ENCODE measurements at regions not wholly inside any gene's neighbourhood (a gene's known extent, or its start where the extent isn't known, plus 50 kb on each side); places are given as distances from the start of the nearest gene placed in this dataset.
"Not testable (repeated sequence)": the region's sequence is repeated elsewhere in the genome, so short reads cannot be mapped to it uniquely, and the experiment has no call there.

- DNase-seq = no peak
These were observed 146.5 kb downstream of the SPANXN1 start for GRCh38 chrX:145393702-145394235.

- DNase-seq = no peak
These were observed 147.0 kb downstream of the SPANXN1 start for GRCh38 chrX:145394344-145394743.

- DNase-seq = no peak
These were observed 149.3 kb downstream of the SPANXN1 start for GRCh38 chrX:145396612-145397011.

GRCh38 chrX:145405012-145405411, 157.7 kb downstream of the SPANXN1 start:
- DNase-seq = peak in 8 of 58 donors; percentile 0 to 14 (median 1)

- DNase-seq = no peak
These were observed 163.3 kb downstream of the SPANXN1 start for GRCh38 chrX:145410622-145411021.

GRCh38 chrX:145436211-145436610, 188.9 kb downstream of the SPANXN1 start:
- DNase-seq = not testable (repeated sequence)

- no peak for DNase-seq
These were observed 217.3 kb downstream of the SPANXN1 start for GRCh38 chrX:145464650-145465049.

- DNase-seq = no peak
These were observed 228.4 kb downstream of the SPANXN1 start for GRCh38 chrX:145475725-145476124.

- DNase-seq = no peak
These were observed 237.4 kb downstream of the SPANXN1 start for GRCh38 chrX:145484740-145485139.

GRCh38 chrX:145502670-145503069, 255.4 kb downstream of the SPANXN1 start:
- DNase-seq = no peak

- no peak for DNase-seq
These were observed 258.9 kb downstream of the SPANXN1 start for GRCh38 chrX:145506214-145506613.

- DNase-seq = peak in 14 of 58 donors; percentile 0 to 20 (median 4)
These were observed 277.6 kb downstream of the SPANXN1 start for GRCh38 chrX:145524931-145525330.

GRCh38 chrX:145532176-145532780, 285.0 kb downstream of the SPANXN1 start:
- no peak for DNase-seq

GRCh38 chrX:145533534-145533933, 284.1 kb upstream of the SLITRK2 start:
- no peak for DNase-seq

- peak in 1 of 58 donors; percentile 0 for DNase-seq
These were observed 268.1 kb upstream of the SLITRK2 start for GRCh38 chrX:145549496-145549895.

GRCh38 chrX:145552643-145553042, 265.0 kb upstream of the SLITRK2 start:
- no peak for DNase-seq

GRCh38 chrX:145553702-145554101, 263.9 kb upstream of the SLITRK2 start:
- DNase-seq = no peak

- DNase-seq = no peak
These were observed 254.5 kb upstream of the SLITRK2 start for GRCh38 chrX:145563159-145563558.

- DNase-seq = no peak
These were observed 207.6 kb upstream of the SLITRK2 start for GRCh38 chrX:145609951-145610511.

- DNase-seq = no peak
These were observed 203.7 kb upstream of the SLITRK2 start for GRCh38 chrX:145613894-145614293.

GRCh38 chrX:145620666-145621065, 197.0 kb upstream of the SLITRK2 start:
- no peak for DNase-seq

- DNase-seq = no peak
These were observed 194.2 kb upstream of the SLITRK2 start for GRCh38 chrX:145623453-145623852.

GRCh38 chrX:145630081-145630480, 187.5 kb upstream of the SLITRK2 start:
- no peak for DNase-seq

All from anterior cingulate cortex (tissue), 58 donors.